ENCODE measurements at regions not wholly inside any gene's neighbourhood (a gene's known extent, or its start where the extent isn't known, plus 50 kb on each side); places are given as distances from the start of the nearest gene placed in this dataset.

- no peak for DNase-seq
Observed at GRCh38 chr2:67841711-67842110, 221.1 kb downstream of the C1D start.

GRCh38 chr2:67842375-67842959 is 220.3 kb downstream of the C1D start:
- DNase-seq: no peak

GRCh38 chr2:67844024-67844540 is 218.7 kb downstream of the C1D start:
- no peak for DNase-seq

GRCh38 chr2:67845621-67846369 is 217.0 kb downstream of the C1D start:
- no peak for DNase-seq

GRCh38 chr2:67846370-67847070 is 216.3 kb downstream of the C1D start:
- DNase-seq: no peak

- DNase-seq: no peak
Observed at GRCh38 chr2:67848551-67849285, 214.1 kb downstream of the C1D start.

- DNase-seq: no peak
Observed at GRCh38 chr2:67851016-67851415, 211.8 kb downstream of the C1D start.

- DNase-seq: no peak
Observed at GRCh38 chr2:67851956-67852824, 210.6 kb downstream of the C1D start.

GRCh38 chr2:67854103-67854743 is 208.6 kb downstream of the C1D start:
- DNase-seq: no peak

- DNase-seq: no peak
Observed at GRCh38 chr2:67854798-67855197, 208.0 kb downstream of the C1D start.

GRCh38 chr2:67856866-67857265 is 205.9 kb downstream of the C1D start:
- DNase-seq: no peak

GRCh38 chr2:67857836-67858235 is 205.0 kb downstream of the C1D start:
- DNase-seq: no peak

- no peak for DNase-seq
Observed at GRCh38 chr2:67858886-67859285, 203.9 kb downstream of the C1D start.

GRCh38 chr2:67865917-67866316 is 196.9 kb downstream of the C1D start:
- DNase-seq: no peak

- no peak for DNase-seq
Observed at GRCh38 chr2:67867735-67868134, 195.1 kb downstream of the C1D start.

GRCh38 chr2:67871686-67872412 is 191.0 kb downstream of the C1D start:
- DNase-seq: no peak

- no peak for DNase-seq
Observed at GRCh38 chr2:67872481-67872880, 190.3 kb downstream of the C1D start.

GRCh38 chr2:67873916-67874315 is 188.9 kb downstream of the C1D start:
- DNase-seq: no peak

GRCh38 chr2:67876176-67876575 is 186.6 kb downstream of the C1D start:
- DNase-seq: no peak

GRCh38 chr2:67877301-67877700 is 185.5 kb downstream of the C1D start:
- no peak for DNase-seq

GRCh38 chr2:67878743-67879142 is 184.1 kb downstream of the C1D start:
- DNase-seq: no peak

Data from NCI-H446 treated with DMSO at 0.1 percent for 48 hours (cell line).